ENCODE measurements at regions not wholly inside any gene's neighbourhood (a gene's known extent, or its start where the extent isn't known, plus 50 kb on each side); places are given as distances from the start of the nearest gene placed in this dataset.

DNA sequence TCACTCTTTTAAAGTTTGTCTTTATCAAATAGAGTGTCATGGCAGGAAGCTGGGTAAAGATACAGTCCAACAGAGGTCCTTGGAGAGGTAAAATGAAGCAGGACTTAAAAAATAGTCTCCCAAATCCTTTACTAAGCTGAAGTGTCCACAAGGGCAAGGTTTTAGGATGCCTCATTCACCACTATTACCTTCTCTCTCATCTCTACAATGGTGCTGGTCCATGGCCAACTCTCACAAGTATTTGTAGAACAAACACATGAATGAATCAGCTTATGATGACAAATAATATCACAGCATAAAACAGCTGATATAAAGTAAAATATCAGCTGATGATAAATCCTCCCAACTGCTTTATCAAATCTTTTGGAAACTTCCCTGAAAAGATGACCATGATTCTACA lies 162.3 kb upstream of the ZNF462 start:
- TF ChIP-seq, protein P1, sequence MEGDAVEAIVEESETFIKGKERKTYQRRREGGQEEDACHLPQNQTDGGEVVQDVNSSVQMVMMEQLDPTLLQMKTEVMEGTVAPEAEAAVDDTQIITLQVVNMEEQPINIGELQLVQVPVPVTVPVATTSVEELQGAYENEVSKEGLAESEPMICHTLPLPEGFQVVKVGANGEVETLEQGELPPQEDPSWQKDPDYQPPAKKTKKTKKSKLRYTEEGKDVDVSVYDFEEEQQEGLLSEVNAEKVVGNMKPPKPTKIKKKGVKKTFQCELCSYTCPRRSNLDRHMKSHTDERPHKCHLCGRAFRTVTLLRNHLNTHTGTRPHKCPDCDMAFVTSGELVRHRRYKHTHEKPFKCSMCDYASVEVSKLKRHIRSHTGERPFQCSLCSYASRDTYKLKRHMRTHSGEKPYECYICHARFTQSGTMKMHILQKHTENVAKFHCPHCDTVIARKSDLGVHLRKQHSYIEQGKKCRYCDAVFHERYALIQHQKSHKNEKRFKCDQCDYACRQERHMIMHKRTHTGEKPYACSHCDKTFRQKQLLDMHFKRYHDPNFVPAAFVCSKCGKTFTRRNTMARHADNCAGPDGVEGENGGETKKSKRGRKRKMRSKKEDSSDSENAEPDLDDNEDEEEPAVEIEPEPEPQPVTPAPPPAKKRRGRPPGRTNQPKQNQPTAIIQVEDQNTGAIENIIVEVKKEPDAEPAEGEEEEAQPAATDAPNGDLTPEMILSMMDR (IDR thresholded peaks at IDR 0.05): no peak
- TF ChIP-seq POLR2AphosphoS5 (IDR thresholded peaks at IDR 0.05): no peak
